Breast epithelium (tissue), 4 donors: ENCODE measurements at regions not wholly inside any gene's neighbourhood (a gene's known extent, or its start where the extent isn't known, plus 50 kb on each side); places are given as distances from the start of the nearest gene placed in this dataset.

Source experiments
- DNase-seq, 2 donors: peaks; one replicate each; pipeline ENCODE4 v3.0.0-alpha.2; 2019; ENCODE audit warnings: low spot score in 2 of 2
- H3K27ac ChIP-seq, 2 donors: fragments of 200-600 bp; sonication (generic) in 1 of 2; one replicate each; pipeline ENCODE4 v1.5.1; 2016 to 2019; ENCODE audit warnings: mild to moderate bottlenecking in 1 of 2
- H3K27me3 ChIP-seq, 2 donors: fragments of 200-600 bp; sonication (generic) in 1 of 2; one replicate each; pipeline versions ENCODE4 v1.5.1 to v1.6.0; 2017 to 2019; ENCODE audit warnings: control low read depth in 1 of 2, mild to moderate bottlenecking in 1 of 2
- H3K36me3 ChIP-seq: fragments of 200-600 bp; one replicate; pipeline ENCODE4 v1.5.1; 2019
- H3K4me1 ChIP-seq, 2 donors: fragments of 200-600 bp; sonication (generic); one replicate each; pipeline ENCODE4 v1.5.1; 2016 to 2019; ENCODE audit warnings: control low read depth in 1 of 2
- H3K4me3 ChIP-seq, 3 donors: fragments of 200-600 bp; sonication (generic); 1 replicate in 2 of 3; 2 replicates in 1 of 3; pipeline ENCODE4 v1.5.1; 2016 to 2019; ENCODE audit warnings: mild to moderate bottlenecking in 3 of 3, moderate library complexity in 2 of 3
- H3K9me3 ChIP-seq, 2 donors: fragments of 200-600 bp; sonication (generic) in 1 of 2; one replicate each; pipeline ENCODE4 v1.5.1; 2016 to 2019; ENCODE audit warnings: control low read depth in 1 of 2
- POLR2A ChIP-seq: fragments of 450-650 bp; IDR thresholded peaks from one replicate; pipeline ENCODE4 v1.6.1; 2016; ENCODE audit warnings: antibody characterized with exemption, mild to moderate bottlenecking, moderate library complexity
- POLR2AphosphoS5 ChIP-seq, 3 donors: sonication (generic); formaldehyde crosslinking; IDR thresholded peaks; one replicate each; pipeline ENCODE4 v1.6.1; 2017; ENCODE audit warnings: antibody characterized with exemption in 3 of 3
- intact Hi-C: fragments of 100-400 bp; cut with DNase I; formaldehyde crosslinking; loops from one replicate; pipeline ENCODE4 v1.15.1; 2023; ENCODE audit warnings: low total_unique reads
- TF ChIP-seq, protein P1 (sequence below), 3 donors: fragments of 450-650 bp; IDR thresholded peaks; one replicate each; pipeline ENCODE4 v1.5.1; 2016 to 2017; ENCODE audit warnings: antibody characterized with exemption in 3 of 3, mild to moderate bottlenecking in 3 of 3, moderate library complexity in 3 of 3

GRCh38 chr2:13768274-13768673 lies 864.2 kb upstream of the LRATD1 start:
- TF ChIP-seq, protein P1, sequence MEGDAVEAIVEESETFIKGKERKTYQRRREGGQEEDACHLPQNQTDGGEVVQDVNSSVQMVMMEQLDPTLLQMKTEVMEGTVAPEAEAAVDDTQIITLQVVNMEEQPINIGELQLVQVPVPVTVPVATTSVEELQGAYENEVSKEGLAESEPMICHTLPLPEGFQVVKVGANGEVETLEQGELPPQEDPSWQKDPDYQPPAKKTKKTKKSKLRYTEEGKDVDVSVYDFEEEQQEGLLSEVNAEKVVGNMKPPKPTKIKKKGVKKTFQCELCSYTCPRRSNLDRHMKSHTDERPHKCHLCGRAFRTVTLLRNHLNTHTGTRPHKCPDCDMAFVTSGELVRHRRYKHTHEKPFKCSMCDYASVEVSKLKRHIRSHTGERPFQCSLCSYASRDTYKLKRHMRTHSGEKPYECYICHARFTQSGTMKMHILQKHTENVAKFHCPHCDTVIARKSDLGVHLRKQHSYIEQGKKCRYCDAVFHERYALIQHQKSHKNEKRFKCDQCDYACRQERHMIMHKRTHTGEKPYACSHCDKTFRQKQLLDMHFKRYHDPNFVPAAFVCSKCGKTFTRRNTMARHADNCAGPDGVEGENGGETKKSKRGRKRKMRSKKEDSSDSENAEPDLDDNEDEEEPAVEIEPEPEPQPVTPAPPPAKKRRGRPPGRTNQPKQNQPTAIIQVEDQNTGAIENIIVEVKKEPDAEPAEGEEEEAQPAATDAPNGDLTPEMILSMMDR (IDR thresholded peaks at IDR 0.05) = no peak
- TF ChIP-seq POLR2A = no peak
- TF ChIP-seq POLR2AphosphoS5 (IDR thresholded peaks at IDR 0.05) = no peak
- Histone ChIP-seq H3K4me3 (no peak overlapping the region), H3K27me3 (no peaks in the 10 kb centered on the region), H3K36me3 (no peaks in the 10 kb centered on the region), H3K4me1 (no peaks in the 10 kb centered on the region), H3K9me3 (no peaks in the 10 kb centered on the region), H3K27ac (no peak overlapping the region)
- no peak for DNase-seq
- intact Hi-C loops = no loop called here

- TF ChIP-seq, protein P1 (IDR thresholded peaks at IDR 0.05) = no peak
- TF ChIP-seq POLR2AphosphoS5 (IDR thresholded peaks at IDR 0.05) (no peak), POLR2A (no peak)
- no peaks in the 10 kb centered on the region for H3K4me1 ChIP-seq
- H3K4me3 ChIP-seq = no peak overlapping the region
- H3K27ac ChIP-seq = no peak overlapping the region
- intact Hi-C loops = no loop called here
- no peak for DNase-seq
- H3K27me3 ChIP-seq = no peaks in the 10 kb centered on the region
- no peaks in the 10 kb centered on the region for H3K9me3 ChIP-seq
- no peaks in the 10 kb centered on the region for H3K36me3 ChIP-seq
These were observed 862.2 kb upstream of the LRATD1 start for GRCh38 chr2:13770279-13770678.

DNA sequence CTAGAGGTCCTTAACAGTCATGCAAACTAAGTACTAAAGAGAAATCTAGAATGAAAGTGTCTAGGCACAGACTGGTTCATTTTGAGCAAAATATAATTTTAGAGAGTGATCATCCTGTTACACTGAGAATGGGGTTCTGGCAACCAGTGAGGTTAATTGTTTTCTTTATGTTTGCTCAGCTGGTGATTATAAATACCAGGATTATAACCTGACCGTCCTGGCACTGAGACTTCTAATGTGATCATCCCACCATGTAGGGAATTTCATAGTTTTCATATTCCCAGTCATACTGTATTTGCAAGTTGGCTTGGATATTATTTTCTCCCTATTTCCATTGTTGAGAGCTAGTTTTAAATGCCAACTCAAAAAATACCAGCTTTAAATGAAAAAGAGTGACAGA lies 852.5 kb upstream of the LRATD1 start:
- intact Hi-C loops = no loop called here
- Histone ChIP-seq H3K27ac (no peak overlapping the region), H3K9me3 (peaks cover 0 to 9% of the 10 kb centered on the region in 2 donors), H3K27me3 (no peaks in the 10 kb centered on the region), H3K4me3 (no peak overlapping the region), H3K4me1 (no peaks in the 10 kb centered on the region), H3K36me3 (no peaks in the 10 kb centered on the region)
- no peak for DNase-seq
- TF ChIP-seq POLR2A (no peak), POLR2AphosphoS5 (IDR thresholded peaks at IDR 0.05) (no peak)
- TF ChIP-seq, protein P1 (IDR thresholded peaks at IDR 0.05) = no peak

DNA sequence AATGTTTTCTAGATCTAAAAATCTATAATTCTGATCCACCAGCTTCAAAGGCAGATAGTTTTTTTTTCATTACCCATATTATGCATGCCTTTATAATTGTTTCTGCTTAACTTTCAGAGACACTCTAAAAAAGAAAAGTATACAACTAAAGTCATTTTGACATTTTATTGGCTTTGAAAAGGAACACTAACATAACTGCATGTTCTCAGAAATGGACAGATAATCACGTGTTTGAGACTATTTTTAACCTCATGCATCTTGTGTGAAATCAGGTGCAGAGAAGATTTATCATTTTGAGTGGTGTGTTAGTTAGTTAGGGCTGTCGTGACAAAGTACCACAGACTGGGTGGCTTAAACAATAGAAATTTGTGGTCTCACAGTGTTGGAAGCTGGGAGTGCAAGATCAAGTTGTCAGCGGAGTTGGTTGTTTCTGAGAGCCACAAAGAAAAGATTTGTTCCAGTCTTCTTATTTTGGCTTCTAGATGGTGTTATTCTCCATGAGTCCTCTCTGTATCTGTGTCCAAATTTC lies 841.4 kb upstream of the LRATD1 start:
- Histone ChIP-seq H3K36me3 (no peaks in the 10 kb centered on the region), H3K4me3 (no peak overlapping the region), H3K27ac (no peak overlapping the region), H3K9me3 (no peaks in the 10 kb centered on the region), H3K27me3 (no peaks in the 10 kb centered on the region), H3K4me1 (no peaks in the 10 kb centered on the region)
- intact Hi-C loops = loop anchor here (5.0 to 10.0 kb wide), 2 partner anchors 601 to 1386 kb away; no protein-coding TSS in a partner anchor
- no peak for DNase-seq
- no peak for TF ChIP-seq POLR2A
- TF ChIP-seq, protein P1 (IDR thresholded peaks at IDR 0.05) = no peak
- no peak for TF ChIP-seq POLR2AphosphoS5 (IDR thresholded peaks at IDR 0.05)

DNA sequence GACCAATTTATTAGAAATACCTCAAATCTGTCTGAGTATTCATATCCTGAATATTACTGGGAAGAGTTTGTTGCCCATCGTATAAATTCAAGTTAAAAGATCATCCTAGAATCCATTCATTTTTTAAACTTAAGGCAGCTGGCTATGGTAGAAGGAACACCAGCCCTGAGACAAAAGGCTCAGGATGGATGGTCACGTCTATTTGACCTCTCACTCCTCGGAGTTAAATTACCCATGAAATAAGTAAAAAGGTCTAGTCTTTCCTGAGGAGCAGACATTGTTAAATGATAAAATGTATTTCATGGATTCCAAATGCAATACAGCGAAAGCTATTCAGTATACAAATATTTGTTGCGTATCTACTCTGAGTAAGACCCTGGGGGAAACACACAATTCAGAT lies 826.0 kb upstream of the LRATD1 start:
- H3K27me3 ChIP-seq = no peaks in the 10 kb centered on the region
- intact Hi-C loops = no loop called here
- no peak overlapping the region for H3K27ac ChIP-seq
- TF ChIP-seq, protein P1 (IDR thresholded peaks at IDR 0.05) = no peak
- TF ChIP-seq POLR2AphosphoS5 (IDR thresholded peaks at IDR 0.05) (no peak), POLR2A (no peak)
- no peak for DNase-seq
- no peaks in the 10 kb centered on the region for H3K9me3 ChIP-seq
- H3K4me3 ChIP-seq = no peak overlapping the region
- H3K36me3 ChIP-seq = no peaks in the 10 kb centered on the region
- H3K4me1 ChIP-seq = no peaks in the 10 kb centered on the region
